SH-SY5Y (cell line): ENCODE measurements at regions not wholly inside any gene's neighbourhood (a gene's known extent, or its start where the extent isn't known, plus 50 kb on each side); places are given as distances from the start of the nearest gene placed in this dataset.

ENCODE experiments used
- GATA2 ChIP-seq: IDR thresholded peaks from 2 replicates; pipeline ENCODE4 v1.6.1; 2011; ENCODE audit warnings: mild to moderate bottlenecking, low read depth, low read length
- GATA3 ChIP-seq: IDR thresholded peaks from 2 replicates; pipeline ENCODE4 v1.6.1; 2011; ENCODE audit warnings: low read depth, mild to moderate bottlenecking, low read length, moderate library complexity

DNA sequence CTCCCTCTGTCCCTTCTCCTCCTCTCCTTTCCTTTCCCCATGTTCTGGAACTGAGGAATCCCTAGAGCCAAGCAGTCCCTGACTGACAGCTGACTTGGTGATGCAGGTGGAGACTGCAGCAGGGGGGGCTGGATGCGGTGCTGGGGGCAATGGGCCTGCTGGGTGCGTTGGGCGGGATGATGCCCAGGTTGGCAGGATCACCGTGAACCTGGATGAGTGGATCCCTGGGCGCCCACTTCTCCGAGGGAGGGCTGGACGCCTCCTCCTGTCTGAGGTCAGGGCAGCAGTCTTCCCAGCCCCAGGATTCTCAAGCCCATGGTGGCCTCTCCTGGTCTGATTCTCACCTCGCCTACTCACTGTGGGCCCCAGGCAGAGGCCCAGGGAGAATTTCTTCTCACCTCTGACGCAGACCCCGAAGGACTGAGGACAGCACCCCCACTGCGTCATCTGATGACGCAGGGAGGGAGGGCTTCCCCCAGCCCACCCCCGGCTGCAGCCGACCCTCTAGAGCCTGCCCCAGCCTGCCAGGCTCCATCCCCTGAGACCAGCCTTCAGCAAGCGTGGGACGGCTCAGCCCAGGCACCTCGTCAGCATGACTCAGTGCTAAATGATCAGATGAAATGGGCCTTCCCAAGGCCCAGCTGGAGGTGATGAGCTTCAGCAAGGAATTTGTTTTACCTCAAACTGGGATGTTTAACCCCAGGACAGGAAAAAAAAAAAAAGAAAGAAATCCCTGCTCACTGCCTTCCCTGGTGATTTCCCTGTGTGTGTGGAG is 188.0 kb upstream of the TNRC6C start:
- no peak for TF ChIP-seq GATA3
- no peak for TF ChIP-seq GATA2
